ENCODE measurements at regions not wholly inside any gene's neighbourhood (a gene's known extent, or its start where the extent isn't known, plus 50 kb on each side); places are given as distances from the start of the nearest gene placed in this dataset.

GRCh38 chr4:53684136-53685130 lies 93.1 kb upstream of the LNX1 start:
- DNase-seq (ENCODE audit: extremely low read depth, low read depth): no peak
- H3K4me3 ChIP-seq (replicated peaks; ENCODE audit: low read depth, low read length): no peak overlapping the region
- TF ChIP-seq, protein P1, sequence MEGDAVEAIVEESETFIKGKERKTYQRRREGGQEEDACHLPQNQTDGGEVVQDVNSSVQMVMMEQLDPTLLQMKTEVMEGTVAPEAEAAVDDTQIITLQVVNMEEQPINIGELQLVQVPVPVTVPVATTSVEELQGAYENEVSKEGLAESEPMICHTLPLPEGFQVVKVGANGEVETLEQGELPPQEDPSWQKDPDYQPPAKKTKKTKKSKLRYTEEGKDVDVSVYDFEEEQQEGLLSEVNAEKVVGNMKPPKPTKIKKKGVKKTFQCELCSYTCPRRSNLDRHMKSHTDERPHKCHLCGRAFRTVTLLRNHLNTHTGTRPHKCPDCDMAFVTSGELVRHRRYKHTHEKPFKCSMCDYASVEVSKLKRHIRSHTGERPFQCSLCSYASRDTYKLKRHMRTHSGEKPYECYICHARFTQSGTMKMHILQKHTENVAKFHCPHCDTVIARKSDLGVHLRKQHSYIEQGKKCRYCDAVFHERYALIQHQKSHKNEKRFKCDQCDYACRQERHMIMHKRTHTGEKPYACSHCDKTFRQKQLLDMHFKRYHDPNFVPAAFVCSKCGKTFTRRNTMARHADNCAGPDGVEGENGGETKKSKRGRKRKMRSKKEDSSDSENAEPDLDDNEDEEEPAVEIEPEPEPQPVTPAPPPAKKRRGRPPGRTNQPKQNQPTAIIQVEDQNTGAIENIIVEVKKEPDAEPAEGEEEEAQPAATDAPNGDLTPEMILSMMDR (IDR thresholded peaks at IDR 0.05; ENCODE audit: low read depth, low read length, missing control alignments): no peak

- DNase-seq (ENCODE audit: extremely low read depth, low read depth): no peak
- H3K4me3 ChIP-seq (replicated peaks; ENCODE audit: low read depth, low read length): no peak overlapping the region
- TF ChIP-seq, protein P1 (IDR thresholded peaks at IDR 0.05; ENCODE audit: low read depth, low read length, missing control alignments): no peak
Observed at GRCh38 chr4:53682908-53683307, 91.6 kb upstream of the LNX1 start.

DNA sequence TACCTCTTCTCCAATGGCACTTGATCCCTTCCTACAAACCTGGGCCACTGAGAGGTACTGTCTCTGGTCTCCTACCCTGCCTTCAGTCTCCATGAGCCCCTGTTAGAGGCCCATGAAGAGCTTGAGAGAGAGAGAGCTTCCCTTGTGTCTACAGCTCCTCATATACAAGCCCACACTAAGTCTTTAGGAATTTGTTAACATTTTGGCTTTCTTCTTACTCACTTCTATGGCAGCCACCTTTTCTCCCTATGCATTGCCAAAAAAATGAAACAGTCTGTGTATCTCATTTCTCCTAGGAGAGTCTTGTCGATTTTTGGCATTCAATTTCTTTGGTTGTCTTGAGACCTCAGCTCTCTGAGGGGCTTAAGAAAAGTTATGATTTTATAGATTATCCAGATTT lies 90.9 kb upstream of the LNX1 start:
- TF ChIP-seq, protein P1 (IDR thresholded peaks at IDR 0.05; ENCODE audit: low read depth, low read length, missing control alignments): no peak
- no peak overlapping the region for H3K4me3 ChIP-seq (replicated peaks; ENCODE audit: low read depth, low read length)
- DNase-seq (ENCODE audit: extremely low read depth, low read depth): no peak

DNA sequence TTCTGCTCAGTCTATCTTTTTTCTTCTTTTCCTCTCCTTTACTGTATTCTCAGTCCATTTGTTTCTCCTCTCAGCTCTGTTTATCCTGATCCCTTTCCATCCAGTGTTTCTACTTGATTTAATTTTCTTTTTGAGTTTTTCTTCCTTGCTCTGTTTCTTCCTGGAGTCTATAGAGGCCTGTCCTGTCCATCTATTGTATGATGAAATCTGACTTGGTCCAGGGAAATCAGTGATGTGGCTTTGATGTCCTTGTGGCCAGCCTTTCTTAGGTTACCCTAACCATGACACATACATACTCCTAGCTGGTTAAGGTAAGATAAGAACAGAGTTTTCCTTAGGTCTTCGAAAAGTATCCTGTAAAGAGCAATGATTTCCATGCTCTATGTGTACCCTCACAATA lies 89.3 kb upstream of the LNX1 start:
- H3K4me3 ChIP-seq (replicated peaks; ENCODE audit: low read depth, low read length): no peak overlapping the region
- TF ChIP-seq, protein P1 (IDR thresholded peaks at IDR 0.05; ENCODE audit: low read depth, low read length, missing control alignments): no peak
- DNase-seq (ENCODE audit: extremely low read depth, low read depth): no peak

DNA sequence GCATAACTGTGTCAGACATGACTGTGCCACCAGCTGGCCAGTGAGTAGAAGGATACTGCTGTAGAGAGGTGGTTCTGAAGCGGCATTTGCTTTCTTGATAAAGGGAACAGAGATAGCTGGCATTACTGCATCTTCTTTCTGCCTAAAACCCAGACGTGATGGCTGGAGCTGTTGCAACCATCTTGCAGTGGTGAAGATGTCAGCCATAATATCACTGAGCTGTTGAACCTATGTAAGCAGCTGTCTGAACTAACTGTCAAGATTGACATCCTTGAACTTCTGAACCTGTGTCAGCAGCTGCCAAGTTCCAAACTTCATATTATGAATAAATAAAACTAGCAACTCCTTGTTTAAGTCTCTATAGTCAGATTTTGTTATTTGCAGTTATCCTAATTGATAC lies 88.9 kb upstream of the LNX1 start:
- no peak overlapping the region for H3K4me3 ChIP-seq (replicated peaks; ENCODE audit: low read depth, low read length)
- no peak for DNase-seq (ENCODE audit: extremely low read depth, low read depth)
- TF ChIP-seq, protein P1 (IDR thresholded peaks at IDR 0.05; ENCODE audit: low read depth, low read length, missing control alignments): no peak

- TF ChIP-seq, protein P1 (IDR thresholded peaks at IDR 0.05; ENCODE audit: low read depth, low read length, missing control alignments): no peak
- H3K4me3 ChIP-seq (replicated peaks; ENCODE audit: low read depth, low read length): no peak overlapping the region
- DNase-seq (ENCODE audit: extremely low read depth, low read depth): no peak
Observed at GRCh38 chr4:53676402-53676871, 85.2 kb upstream of the LNX1 start.
